ENCODE measurements at regions not wholly inside any gene's neighbourhood (a gene's known extent, or its start where the extent isn't known, plus 50 kb on each side); places are given as distances from the start of the nearest gene placed in this dataset.

GRCh38 chr14:40630471-40630870 is 976.2 kb upstream of the LRFN5 start:
- no TSS peak for BruUV-seq (replicated peaks)
- Histone ChIP-seq H3K9ac (ENCODE audit: low read length) (no peak overlapping the region), H3K4me1 (ENCODE audit: control insufficient read depth in 1 of 2, insufficient read depth in 2 of 2, low read length in 2 of 2) (no peaks in the 10 kb centered on the region), H3K9me3 (ENCODE audit: control insufficient read depth in 1 of 2, insufficient read depth in 1 of 2, low read depth in 1 of 2, low read length in 2 of 2) (no peaks in the 10 kb centered on the region; a peak in 1 of 4 replicates), H3K4me2 (ENCODE audit: low read length) (no peak overlapping the region), H3K79me2 (ENCODE audit: insufficient read depth, low read length) (no peaks in the 10 kb centered on the region), H3K4me3 (replicated peaks in 1 of 2; ENCODE audit: low read depth in 1 of 2, low read length in 2 of 2) (no peak overlapping the region), H4K20me1 (ENCODE audit: insufficient read depth) (no peaks in the 10 kb centered on the region), H3K36me3 (ENCODE audit: control insufficient read depth in 1 of 2, insufficient read depth in 2 of 2, low read length in 2 of 2) (no peaks in the 10 kb centered on the region), H3K27me3 (ENCODE audit: insufficient read depth, low read length) (no peaks in the 10 kb centered on the region), H3K27ac (ENCODE audit: low read depth, low read length) (no peak overlapping the region), H2AFZ (ENCODE audit: low read depth, low read length, poor library complexity, severe bottlenecking) (no peak overlapping the region), H3K9me2 (ENCODE audit: insufficient read depth) (no peaks in the 10 kb centered on the region)
- no peak for TF ChIP-seq SIN3A (IDR thresholded peaks at IDR 0.05; ENCODE audit: low read depth)
- TF ChIP-seq REST (IDR thresholded peaks at IDR 0.05; ENCODE audit: low read depth) = no peak
- no peak for TF ChIP-seq ZBTB33 (IDR thresholded peaks at IDR 0.05; ENCODE audit: extremely low read depth, insufficient replicate concordance, low read length)
- no peak for TF ChIP-seq POLR2AphosphoS5 (IDR thresholded peaks at IDR 0.05; ENCODE audit: low read depth, low read length)
- no peak for TF ChIP-seq FOSL1 (IDR thresholded peaks at IDR 0.05; ENCODE audit: low read depth)
- no peak for TF ChIP-seq ATF3 (IDR thresholded peaks at IDR 0.05)
- no peak for TF ChIP-seq RAD21 (IDR thresholded peaks at IDR 0.05; ENCODE audit: low read depth)
- TF ChIP-seq CEBPB (IDR thresholded peaks at IDR 0.05; ENCODE audit: low read depth) = no peak
- no peak for TF ChIP-seq SP1 (IDR thresholded peaks at IDR 0.05; ENCODE audit: low read depth)
- TF ChIP-seq YY1 (IDR thresholded peaks at IDR 0.05; ENCODE audit: extremely low read depth, insufficient replicate concordance, low read depth, low read length) = no peak
- TF ChIP-seq POLR2A (IDR thresholded peaks at IDR 0.05; ENCODE audit: borderline replicate concordance, extremely low read depth, insufficient read depth, insufficient read length) = no peak
- TF ChIP-seq SRF (IDR thresholded peaks at IDR 0.05; ENCODE audit: low read depth) = no peak
- no peak for TF ChIP-seq ZFX (IDR thresholded peaks at IDR 0.05)
- no peak for TF ChIP-seq ELF1 (IDR thresholded peaks at IDR 0.05; ENCODE audit: borderline replicate concordance, low read depth)
- no peak for TF ChIP-seq EZH2phosphoT487 (IDR thresholded peaks at IDR 0.05; ENCODE audit: borderline replicate concordance)
- TF ChIP-seq MAX (IDR thresholded peaks at IDR 0.05) = no peak
- TF ChIP-seq JUND (IDR thresholded peaks at IDR 0.05) = no peak
- TF ChIP-seq CTCF (IDR thresholded peaks at IDR 0.05 in 2 of 3, conservative IDR thresholded peaks at IDR 0.05 in 1 of 3; ENCODE audit: borderline replicate concordance in 1 of 3, insufficient read depth in 1 of 3, low read depth in 2 of 3, low read length in 2 of 3) = no peak
- ChIA-PET CTCF (no interaction called here), POLR2A (no interaction called here), RAD21 (ENCODE audit: low non-redundant PET in 1 of 2, low total read pairs in 2 of 2, uncharacterized antibody in 2 of 2, unreplicated experiment in 2 of 2) (no interaction called here)
- intact Hi-C loops (cut with micrococcal nuclease) = no loop called here
- ATAC-seq = no peak
- DNase-seq (ENCODE audit: low read depth, low spot score) = no peak
